ENCODE measurements at regions not wholly inside any gene's neighbourhood (a gene's known extent, or its start where the extent isn't known, plus 50 kb on each side); places are given as distances from the start of the nearest gene placed in this dataset.
"Not testable (repeated sequence)": the region's sequence is repeated elsewhere in the genome, so short reads cannot be mapped to it uniquely, and the experiment has no call there.

DNA sequence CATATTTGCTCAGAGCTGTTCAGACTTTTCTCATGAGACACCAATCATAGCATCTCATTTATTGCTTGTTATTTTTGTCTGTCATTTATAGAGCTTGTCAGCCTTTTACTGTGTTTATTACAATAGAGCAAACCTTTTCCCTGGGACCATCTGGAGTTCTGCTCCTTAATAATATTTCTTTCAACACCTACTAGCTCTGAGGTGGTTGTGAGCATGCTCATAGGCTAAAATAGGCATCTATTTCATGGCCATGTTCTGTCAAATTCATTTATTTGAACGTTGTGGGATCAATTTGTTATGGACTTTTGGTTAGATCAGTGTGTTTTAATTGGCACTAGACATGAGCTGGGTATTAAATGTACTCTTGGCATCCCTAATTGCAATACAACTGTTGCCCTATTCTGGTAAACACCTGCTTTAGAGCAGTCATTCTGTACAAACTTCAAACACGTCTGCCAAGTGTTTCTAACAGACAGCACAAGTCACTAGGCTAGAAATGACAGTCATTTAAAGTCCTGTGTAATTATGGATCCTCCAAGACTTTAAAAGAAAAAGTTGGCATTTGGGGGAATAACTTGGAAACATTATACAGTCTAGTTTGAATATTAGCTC is 766.3 kb downstream of the ZNF385D start:
- intact Hi-C loops (cut with DNase I) = no loop called here
- Histone ChIP-seq H3K4me1 (no peaks in the 10 kb centered on the region), H3K9me3 (no peaks in the 10 kb centered on the region), H3K36me3 (no peaks in the 10 kb centered on the region), H3K4me3 (no peak overlapping the region), H3K27ac (no peak overlapping the region), H3K27me3 (no peaks in the 10 kb centered on the region)
- TF ChIP-seq, protein P1, sequence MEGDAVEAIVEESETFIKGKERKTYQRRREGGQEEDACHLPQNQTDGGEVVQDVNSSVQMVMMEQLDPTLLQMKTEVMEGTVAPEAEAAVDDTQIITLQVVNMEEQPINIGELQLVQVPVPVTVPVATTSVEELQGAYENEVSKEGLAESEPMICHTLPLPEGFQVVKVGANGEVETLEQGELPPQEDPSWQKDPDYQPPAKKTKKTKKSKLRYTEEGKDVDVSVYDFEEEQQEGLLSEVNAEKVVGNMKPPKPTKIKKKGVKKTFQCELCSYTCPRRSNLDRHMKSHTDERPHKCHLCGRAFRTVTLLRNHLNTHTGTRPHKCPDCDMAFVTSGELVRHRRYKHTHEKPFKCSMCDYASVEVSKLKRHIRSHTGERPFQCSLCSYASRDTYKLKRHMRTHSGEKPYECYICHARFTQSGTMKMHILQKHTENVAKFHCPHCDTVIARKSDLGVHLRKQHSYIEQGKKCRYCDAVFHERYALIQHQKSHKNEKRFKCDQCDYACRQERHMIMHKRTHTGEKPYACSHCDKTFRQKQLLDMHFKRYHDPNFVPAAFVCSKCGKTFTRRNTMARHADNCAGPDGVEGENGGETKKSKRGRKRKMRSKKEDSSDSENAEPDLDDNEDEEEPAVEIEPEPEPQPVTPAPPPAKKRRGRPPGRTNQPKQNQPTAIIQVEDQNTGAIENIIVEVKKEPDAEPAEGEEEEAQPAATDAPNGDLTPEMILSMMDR (IDR thresholded peaks at IDR 0.05) = no peak
- DNase-seq (ENCODE audit: low spot score in 2 of 2) = no peak

DNA sequence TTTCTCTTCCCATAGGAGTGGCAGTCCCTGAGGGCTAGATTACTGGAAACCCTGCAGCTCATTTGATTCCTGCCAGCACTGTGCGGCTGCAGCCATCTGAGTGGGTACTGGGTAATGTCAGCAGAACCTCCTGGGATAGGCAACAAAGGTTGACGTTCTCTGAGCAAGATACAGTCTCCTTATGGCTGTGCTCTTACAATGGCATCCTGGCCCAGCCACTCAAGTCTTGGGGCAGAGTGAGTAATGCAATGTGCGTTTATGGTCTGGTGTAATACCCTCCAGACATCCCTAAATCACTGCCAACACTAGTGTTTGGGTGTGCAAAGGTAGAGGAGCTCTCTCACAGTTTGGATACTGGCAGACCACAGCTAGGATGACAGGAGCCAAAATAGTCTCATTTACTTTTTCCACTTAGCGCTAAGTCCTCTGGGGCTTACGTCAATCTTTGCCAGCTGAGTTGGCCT is 775.8 kb downstream of the ZNF385D start:
- DNase-seq (ENCODE audit: low spot score in 2 of 2) = peak in 1 of 2 donors; percentile 65
- no peak overlapping the region for H3K4me3 ChIP-seq
- H3K9me3 ChIP-seq = no peaks in the 10 kb centered on the region
- intact Hi-C loops (cut with DNase I) = no loop called here
- TF ChIP-seq, protein P1 (IDR thresholded peaks at IDR 0.05) = no peak
- H3K27me3 ChIP-seq = no peaks in the 10 kb centered on the region
- peak overlapping the region; percentile 21 to 57 for H3K27ac ChIP-seq
- H3K36me3 ChIP-seq = no peaks in the 10 kb centered on the region
- peaks cover 0 to 3% of the 10 kb centered on the region in 2 donors for H3K4me1 ChIP-seq

DNA sequence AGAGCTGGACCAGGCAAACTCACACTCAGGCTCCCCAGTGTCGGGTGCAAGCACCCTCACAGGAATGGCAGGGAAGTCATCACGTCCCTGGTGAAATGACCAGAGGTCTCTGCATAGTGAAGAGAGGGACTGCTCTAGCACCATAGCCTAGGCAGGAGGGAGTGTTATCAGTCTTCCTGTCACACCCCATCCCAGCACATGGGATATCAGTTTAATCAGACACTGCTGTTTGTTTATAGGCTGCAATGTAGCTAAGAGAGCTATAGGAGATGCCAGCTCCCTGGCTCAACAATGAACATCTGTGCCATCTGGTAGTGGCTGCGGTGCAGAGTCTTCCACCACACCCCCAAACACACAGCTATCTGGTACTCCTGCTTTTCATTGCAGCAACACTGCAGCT is 776.6 kb downstream of the ZNF385D start:
- Histone ChIP-seq H3K9me3 (no peaks in the 10 kb centered on the region), H3K36me3 (no peaks in the 10 kb centered on the region), H3K27me3 (no peaks in the 10 kb centered on the region), H3K27ac (peak overlapping the region in 1 of 2 donors; percentile 21), H3K4me3 (no peak overlapping the region), H3K4me1 (peaks cover 0 to 3% of the 10 kb centered on the region in 2 donors)
- TF ChIP-seq, protein P1 (IDR thresholded peaks at IDR 0.05) = no peak
- DNase-seq (ENCODE audit: low spot score in 2 of 2) = no peak
- intact Hi-C loops (cut with DNase I) = no loop called here

DNA sequence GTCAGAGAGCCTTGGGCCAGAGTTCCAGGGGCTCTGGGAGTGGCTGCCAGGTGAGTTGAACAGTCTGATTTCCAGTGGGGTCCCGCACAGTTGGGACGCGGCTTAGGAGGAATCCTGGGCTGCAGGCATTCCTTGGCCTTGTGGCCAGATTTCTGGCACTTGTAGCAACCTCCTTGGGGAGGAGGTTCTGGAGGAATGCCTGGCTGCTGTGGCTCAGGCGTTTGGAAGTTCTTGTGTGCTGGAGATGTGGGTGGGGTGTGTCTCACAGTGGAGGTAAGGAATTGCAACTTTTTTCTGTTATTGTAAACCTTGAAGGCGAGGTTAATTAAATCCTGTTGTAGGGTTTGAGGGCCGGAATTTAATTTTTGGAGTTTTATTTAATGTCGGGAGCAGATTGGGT is 780.2 kb downstream of the ZNF385D start:
- H3K4me1 ChIP-seq; DNase-seq (ENCODE audit: low spot score in 2 of 2); H3K4me3 ChIP-seq; intact Hi-C loops (cut with DNase I); H3K9me3 ChIP-seq; H3K27me3 ChIP-seq; H3K27ac ChIP-seq; H3K36me3 ChIP-seq: not testable (repeated sequence)

DNA sequence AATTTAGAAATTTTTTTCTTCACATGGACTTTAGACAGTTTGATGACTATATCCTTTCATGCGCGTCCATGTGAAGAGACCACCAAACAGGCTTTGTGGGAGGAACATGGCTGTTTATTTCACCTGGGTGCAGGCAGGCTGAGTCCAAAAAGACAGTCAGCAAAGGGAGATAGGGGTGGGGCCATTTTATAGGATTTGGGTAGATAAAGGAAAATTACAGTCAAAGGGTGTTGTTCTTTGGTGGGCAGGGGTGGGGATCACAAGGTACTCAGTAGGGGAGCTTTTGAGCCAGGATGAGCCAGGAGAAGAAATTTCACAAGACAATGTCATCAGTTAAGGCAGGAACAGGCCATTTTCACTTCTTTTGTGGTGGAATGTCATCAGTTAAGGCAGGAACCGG is 781.5 kb upstream of the SGO1 start:
- H3K4me3 ChIP-seq; H3K27ac ChIP-seq; H3K27me3 ChIP-seq; H3K4me1 ChIP-seq; intact Hi-C loops (cut with DNase I); H3K9me3 ChIP-seq; H3K36me3 ChIP-seq; DNase-seq (ENCODE audit: low spot score in 2 of 2): not testable (repeated sequence)

DNA sequence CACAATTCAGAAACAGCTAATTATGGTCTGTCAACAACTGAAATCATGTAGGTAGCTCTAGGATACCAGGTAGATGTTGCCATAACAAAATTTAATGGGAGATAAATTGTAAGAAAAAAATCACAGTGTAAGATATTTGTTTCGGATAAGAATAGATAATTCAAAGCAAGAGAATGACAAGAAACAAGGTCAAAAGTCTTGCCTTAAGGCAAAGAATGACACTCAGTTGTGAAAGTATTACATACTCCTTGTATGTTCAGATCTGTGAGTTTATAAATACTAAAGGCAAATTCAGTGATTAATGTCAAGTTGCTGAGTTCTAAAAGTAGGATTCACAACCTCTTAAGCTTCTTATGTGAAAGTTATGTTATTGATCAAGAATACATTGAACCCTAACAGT is 772.2 kb upstream of the SGO1 start:
- intact Hi-C loops (cut with DNase I) = no loop called here
- H3K4me3 ChIP-seq = no peak overlapping the region
- H3K36me3 ChIP-seq = no peaks in the 10 kb centered on the region
- no peaks in the 10 kb centered on the region for H3K4me1 ChIP-seq
- H3K9me3 ChIP-seq = no peaks in the 10 kb centered on the region
- no peak for DNase-seq (ENCODE audit: low spot score in 2 of 2)
- TF ChIP-seq, protein P1 (IDR thresholded peaks at IDR 0.05) = no peak
- H3K27ac ChIP-seq = no peak overlapping the region
- H3K27me3 ChIP-seq = no peaks in the 10 kb centered on the region

DNA sequence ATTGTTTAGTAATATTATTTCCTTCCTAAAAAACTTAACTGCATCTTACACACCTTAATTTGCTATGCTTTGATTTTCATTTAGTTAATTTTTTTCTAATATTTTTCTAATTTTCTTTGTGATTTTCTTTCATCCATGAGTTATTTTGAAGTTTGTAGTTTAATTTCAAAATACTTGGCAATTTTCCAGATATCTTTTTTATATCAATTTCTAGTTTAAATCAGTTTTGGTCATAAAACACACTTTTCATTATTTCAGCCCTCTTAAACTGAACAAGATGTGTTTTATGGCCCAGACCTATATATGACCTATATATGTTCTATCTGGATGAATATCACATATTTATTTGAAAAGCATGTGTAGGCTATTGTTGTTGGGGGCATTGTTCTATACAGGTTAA is 759.9 kb upstream of the SGO1 start:
- intact Hi-C loops (cut with DNase I) = no loop called here
- DNase-seq (ENCODE audit: low spot score in 2 of 2) = no peak
- TF ChIP-seq, protein P1 (IDR thresholded peaks at IDR 0.05) = no peak

More for the DNA sequence above, 759.9 kb upstream of the SGO1 start:
- Histone ChIP-seq H3K27ac (no peak overlapping the region), H3K9me3 (peaks cover 0 to 4% of the 10 kb centered on the region in 2 donors), H3K36me3 (no peaks in the 10 kb centered on the region), H3K4me1 (no peaks in the 10 kb centered on the region), H3K27me3 (no peaks in the 10 kb centered on the region), H3K4me3 (no peak overlapping the region)

Data from ascending aorta (tissue), 2 donors.